ENCODE measurements at regions not wholly inside any gene's neighbourhood (a gene's known extent, or its start where the extent isn't known, plus 50 kb on each side); places are given as distances from the start of the nearest gene placed in this dataset.
"Not testable (repeated sequence)": the region's sequence is repeated elsewhere in the genome, so short reads cannot be mapped to it uniquely, and the experiment has no call there.

GRCh38 chr6:50993941-50994720 is 175.5 kb downstream of the TFAP2B start:
- DNase-seq (ENCODE audit: low spot score) (no peak), ATAC-seq (no peak)

DNA sequence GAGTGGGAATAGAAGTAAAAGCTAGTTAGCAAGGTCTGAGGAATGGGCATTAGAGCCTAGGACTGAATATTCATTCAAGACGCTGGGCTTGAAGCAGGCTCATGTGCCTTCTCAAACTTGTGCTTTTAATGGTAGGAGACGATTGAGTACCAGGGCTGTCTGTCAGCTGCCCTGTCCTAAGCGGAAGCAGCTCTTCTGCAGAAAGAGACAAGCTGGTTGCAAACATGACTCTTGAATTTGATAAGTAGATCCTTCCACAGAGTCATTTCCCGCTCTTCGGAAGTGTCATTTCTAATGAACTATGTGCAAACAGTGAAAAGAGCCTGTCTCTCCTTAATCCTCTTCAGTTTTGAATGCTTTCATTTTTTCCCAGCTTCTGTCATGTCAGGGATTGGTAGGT is 176.4 kb downstream of the TFAP2B start:
- ATAC-seq (no peak), DNase-seq (ENCODE audit: low spot score) (no peak)

DNA sequence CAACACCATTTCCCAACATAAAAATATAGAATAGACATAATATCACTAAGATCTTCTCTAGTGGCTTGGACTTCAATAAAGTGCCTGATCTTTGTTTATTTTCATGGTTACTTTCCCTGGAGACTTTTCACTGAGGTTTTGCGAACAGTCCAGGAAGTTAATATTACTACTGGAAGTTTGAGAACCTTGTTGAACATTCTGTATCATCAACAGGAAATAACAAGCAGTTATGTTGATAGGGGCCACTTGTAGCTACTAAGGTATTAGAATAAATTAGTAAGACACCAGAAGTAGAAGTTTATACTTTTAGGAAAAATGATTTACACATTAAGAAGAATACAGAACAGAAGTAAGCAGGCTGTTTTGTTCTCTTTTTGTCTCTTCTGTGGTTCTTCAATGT is 180.2 kb downstream of the TFAP2B start:
- no peak for DNase-seq (ENCODE audit: low spot score)
- ATAC-seq, result no peak

DNA sequence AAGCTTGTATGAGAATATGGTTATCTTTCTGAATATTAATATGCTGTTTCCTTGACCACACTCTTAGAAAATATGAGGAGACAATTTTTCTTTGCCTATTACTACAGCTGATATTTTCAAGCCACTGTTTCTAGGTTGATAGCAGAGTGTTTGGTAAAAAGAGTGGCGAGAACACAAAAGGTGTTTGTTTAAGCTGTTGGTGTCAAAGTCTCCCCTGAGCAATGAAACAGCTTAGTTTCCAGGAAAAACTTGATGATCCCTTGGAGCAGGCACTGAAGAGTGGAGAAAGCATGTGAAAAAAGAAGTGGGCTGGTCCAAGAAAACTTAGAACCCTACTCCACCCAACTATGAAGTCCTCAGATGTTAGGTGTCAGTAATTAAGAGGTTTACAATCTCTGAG is 182.7 kb downstream of the TFAP2B start:
- ATAC-seq, result peak; percentile 70
- DNase-seq (ENCODE audit: low spot score), result no peak

- DNase-seq (ENCODE audit: low spot score), result no peak
- no peak for ATAC-seq
Observed at GRCh38 chr6:51004380-51004779, 185.7 kb downstream of the TFAP2B start.

GRCh38 chr6:51005779-51006178 is 187.1 kb downstream of the TFAP2B start:
- no peak for ATAC-seq

DNA sequence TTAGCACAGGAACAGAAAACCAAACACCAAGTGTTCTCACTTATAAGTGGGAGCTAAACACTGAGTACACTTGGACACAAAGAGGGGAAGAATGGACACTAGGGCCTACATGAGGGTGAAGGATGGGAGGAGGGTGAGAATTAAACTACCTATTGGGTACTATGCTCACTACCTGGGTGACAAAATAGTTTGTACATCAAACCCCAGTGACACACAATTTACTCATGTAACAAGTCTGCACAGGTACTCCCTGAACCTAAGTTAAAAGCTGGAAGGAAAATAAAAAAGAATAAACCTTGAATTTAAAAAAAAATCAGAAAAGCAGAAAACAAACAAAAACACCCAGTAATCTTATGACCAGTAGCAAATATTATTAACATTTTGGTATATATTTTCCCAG is 188.6 kb downstream of the TFAP2B start:
- DNase-seq (ENCODE audit: low spot score) (no peak), ATAC-seq (no peak)

More at GRCh38 chr6:51005779-51006178, 187.1 kb downstream of the TFAP2B start:
- DNase-seq (ENCODE audit: low spot score), result no peak

GRCh38 chr6:51008693-51009092 is 190.0 kb downstream of the TFAP2B start:
- DNase-seq (ENCODE audit: low spot score); ATAC-seq: not testable (repeated sequence)

DNA sequence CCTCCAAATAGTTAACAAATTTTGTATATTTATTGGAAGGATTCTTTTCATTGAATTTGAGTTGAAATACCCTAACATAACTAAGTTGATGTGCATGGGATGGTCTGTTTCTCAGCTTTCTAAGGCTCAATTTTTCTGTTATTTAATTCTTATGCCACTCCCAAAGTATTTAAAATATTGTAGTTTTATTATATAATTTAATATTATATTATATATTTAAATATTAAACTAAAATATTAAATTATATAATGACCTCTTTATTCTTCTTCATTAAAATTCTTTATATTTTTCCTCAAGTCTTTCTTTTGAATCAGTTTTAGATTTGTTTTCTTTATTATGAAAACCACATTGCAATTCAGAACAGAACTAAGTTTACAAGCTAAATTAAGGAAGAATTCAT is 194.7 kb downstream of the TFAP2B start:
- no peak for DNase-seq (ENCODE audit: low spot score)

DNA sequence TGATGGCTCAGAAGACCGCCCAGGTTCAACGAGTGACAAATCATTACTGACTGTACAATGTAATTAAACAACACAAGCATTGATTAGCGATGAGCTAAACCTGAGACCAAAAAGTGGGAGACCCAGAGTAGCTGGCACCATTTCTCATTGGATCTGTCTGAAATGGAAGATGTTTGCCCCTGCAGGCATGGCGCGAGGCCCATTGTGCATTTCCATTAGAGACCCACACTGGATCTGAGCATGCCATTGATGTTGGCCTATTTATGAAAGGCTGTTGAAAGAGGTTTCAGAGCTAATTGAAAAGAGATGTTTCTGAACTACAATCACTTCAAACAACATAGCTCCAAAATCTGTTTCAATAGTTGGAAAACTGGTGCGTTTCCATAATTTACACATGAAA is 196.7 kb downstream of the TFAP2B start:
- no peak for ATAC-seq

More for the DNA sequence above, 194.7 kb downstream of the TFAP2B start:
- ATAC-seq, result no peak

GRCh38 chr6:51016489-51016888 is 197.8 kb downstream of the TFAP2B start:
- ATAC-seq (no peak), DNase-seq (ENCODE audit: low spot score) (no peak)

More for the DNA sequence above, 196.7 kb downstream of the TFAP2B start:
- no peak for DNase-seq (ENCODE audit: low spot score)

- DNase-seq (ENCODE audit: low spot score) (no peak), ATAC-seq (no peak)
Observed at GRCh38 chr6:51019806-51020205, 201.1 kb downstream of the TFAP2B start.

DNA sequence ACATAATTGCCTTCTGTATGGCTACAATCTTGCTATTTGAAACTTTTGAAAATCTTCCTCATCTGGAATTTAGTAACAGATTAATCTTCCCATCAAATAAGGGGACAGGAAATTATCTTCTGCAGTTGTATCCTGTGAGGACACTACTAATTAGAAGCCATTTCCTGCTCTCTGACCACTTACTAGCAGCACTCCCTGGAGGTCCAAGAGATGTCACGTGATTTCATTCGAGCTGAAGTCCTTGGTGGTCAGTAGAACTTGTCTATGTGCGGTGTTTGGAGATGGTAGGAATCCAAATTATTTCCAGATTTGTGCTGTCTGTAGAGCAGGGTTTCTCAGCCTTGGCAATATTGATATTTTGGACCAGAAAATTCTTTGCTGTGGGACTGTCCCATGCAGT is 202.5 kb downstream of the TFAP2B start:
- DNase-seq (ENCODE audit: low spot score) (no peak), ATAC-seq (no peak)

- DNase-seq (ENCODE audit: low spot score), result no peak
- no peak for ATAC-seq
Observed at GRCh38 chr6:51024126-51024525, 205.5 kb downstream of the TFAP2B start.

- no peak for DNase-seq (ENCODE audit: low spot score)
- no peak for ATAC-seq
Observed at GRCh38 chr6:51025082-51025777, 206.6 kb downstream of the TFAP2B start.

- no peak for ATAC-seq
- DNase-seq (ENCODE audit: low spot score), result no peak
Observed at GRCh38 chr6:51027283-51028065, 208.8 kb downstream of the TFAP2B start.

DNA sequence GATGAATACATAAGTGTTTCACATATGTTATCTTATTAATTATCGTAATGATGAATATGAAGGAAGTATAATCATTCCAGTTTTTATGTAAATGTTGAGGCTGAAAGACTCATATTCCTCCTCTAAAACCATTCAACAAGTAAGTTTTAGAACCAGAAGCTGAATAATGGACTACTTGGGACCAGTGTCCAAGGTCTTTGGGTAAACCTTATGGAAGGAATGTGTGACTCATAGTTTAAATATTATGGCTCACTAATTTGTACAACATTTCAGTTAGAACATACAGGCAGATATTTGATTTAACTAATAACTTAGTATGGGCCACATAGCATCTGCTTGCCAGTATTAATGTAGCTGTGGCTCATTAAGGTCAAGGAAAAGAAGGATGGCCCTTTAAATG is 209.6 kb downstream of the TFAP2B start:
- DNase-seq (ENCODE audit: low spot score) (no peak), ATAC-seq (no peak)

GRCh38 chr6:51029561-51029960 is 210.9 kb downstream of the TFAP2B start:
- DNase-seq (ENCODE audit: low spot score) (no peak), ATAC-seq (no peak)

DNA sequence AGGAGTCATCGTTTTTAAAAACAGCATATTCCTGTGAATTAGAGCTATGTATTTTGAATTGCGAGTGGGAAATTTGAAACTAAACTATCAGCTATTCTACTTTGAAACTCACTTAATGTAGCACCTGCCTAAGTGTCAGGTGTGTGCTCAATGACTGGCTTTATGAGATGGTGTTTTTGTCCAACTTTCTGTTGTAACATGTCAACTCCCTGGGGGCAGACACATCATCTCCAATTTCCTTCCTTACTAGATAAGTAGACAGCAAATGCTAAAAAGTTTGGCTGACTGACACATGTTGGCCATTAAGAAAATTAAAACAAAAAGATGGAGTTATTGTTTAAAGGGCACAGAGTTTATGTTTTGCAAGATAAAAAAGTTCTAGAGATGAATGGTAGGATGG is 226.9 kb downstream of the TFAP2B start:
- DNase-seq (ENCODE audit: low spot score), result no peak

GRCh38 chr6:51049288-51049982 is 230.8 kb downstream of the TFAP2B start:
- ATAC-seq (no peak), DNase-seq (ENCODE audit: low spot score) (no peak)

More for the DNA sequence above, 226.9 kb downstream of the TFAP2B start:
- ATAC-seq, result no peak

Data from left lobe of liver (tissue), 2 donors.